DND-41 (cell line): ENCODE measurements at regions not wholly inside any gene's neighbourhood (a gene's known extent, or its start where the extent isn't known, plus 50 kb on each side); places are given as distances from the start of the nearest gene placed in this dataset.

Source experiments
- ATAC-seq: fragments of 200-7000 bp; cut with Tn5 transposase; 3 replicates; pipeline ENCODE4 v1.9.1; 2021; ENCODE audit warnings: low read depth; ENCODE audit not compliant: insufficient read depth
- DNase-seq: peaks from one replicate; pipeline ENCODE4 v3.0.0-alpha.2; 2020
- H2AFZ ChIP-seq: 2 replicates; pipeline ENCODE4 v1.6.0; 2012; ENCODE audit warnings: low read depth, low read length
- H3K27ac ChIP-seq: 2 replicates; pipeline ENCODE4 v1.5.1; 2012; ENCODE audit warnings: low read length, inconsistent platforms
- H3K27me3 ChIP-seq: fragments of 200-600 bp; sonication (generic); 2 replicates; pipeline ENCODE4 v1.6.0; 2012; ENCODE audit warnings: low read length, mild to moderate bottlenecking, inconsistent platforms; ENCODE audit not compliant: insufficient read depth, poor library complexity
- H3K36me3 ChIP-seq: 2 replicates; pipeline ENCODE4 v1.5.1; 2012; ENCODE audit warnings: low read length, inconsistent platforms; ENCODE audit not compliant: insufficient read depth
- H3K4me1 ChIP-seq: 2 replicates; pipeline ENCODE4 v1.5.1; 2012; ENCODE audit warnings: mild to moderate bottlenecking, low read length; ENCODE audit not compliant: insufficient read depth
- H3K4me2 ChIP-seq: 2 replicates; pipeline ENCODE4 v1.6.0; 2012; ENCODE audit warnings: mild to moderate bottlenecking, moderate library complexity, low read length, inconsistent platforms; ENCODE audit not compliant: insufficient read depth
- H3K4me3 ChIP-seq, 2 experiments: fragments of 200-600 bp in 1 of 2; shearing (Covaris generic) in 1 of 2; 2 replicates each; pipeline ENCODE4 v1.5.1; 2012 to 2016; ENCODE audit warnings: inconsistent platforms in 2 of 2, low read length in 2 of 2, mild to moderate bottlenecking in 2 of 2, low read depth in 1 of 2, moderate library complexity in 1 of 2
- H3K79me2 ChIP-seq: 2 replicates; pipeline ENCODE4 v1.6.0; 2012; ENCODE audit warnings: low read length, inconsistent platforms; ENCODE audit not compliant: insufficient read depth
- H3K9ac ChIP-seq: 2 replicates; pipeline ENCODE4 v1.6.0; 2012; ENCODE audit warnings: low read depth, mild to moderate bottlenecking, inconsistent platforms, low read length, moderate library complexity
- H3K9me3 ChIP-seq: 2 replicates; pipeline ENCODE4 v1.5.1; 2012; ENCODE audit warnings: low read length, moderate library complexity, mild to moderate bottlenecking, inconsistent platforms; ENCODE audit not compliant: insufficient read depth, severe bottlenecking
- H4K20me1 ChIP-seq: 2 replicates; pipeline ENCODE4 v1.6.0; 2012; ENCODE audit warnings: low read length; ENCODE audit not compliant: insufficient read depth
- EZH2 ChIP-seq: IDR thresholded peaks from 3 replicates; pipeline ENCODE4 v1.6.1; 2012; ENCODE audit warnings: borderline replicate concordance, low read depth, mild to moderate bottlenecking, moderate library complexity, low read length, inconsistent platforms; ENCODE audit not compliant: severe bottlenecking
- TF ChIP-seq, protein P1 (sequence below): IDR thresholded peaks from 2 replicates; pipeline ENCODE4 v1.5.1; 2012; ENCODE audit warnings: borderline replicate concordance, low read length, moderate library complexity, mild to moderate bottlenecking; ENCODE audit not compliant: poor library complexity, severe bottlenecking; ENCODE audit errors: extremely low read depth

DNA sequence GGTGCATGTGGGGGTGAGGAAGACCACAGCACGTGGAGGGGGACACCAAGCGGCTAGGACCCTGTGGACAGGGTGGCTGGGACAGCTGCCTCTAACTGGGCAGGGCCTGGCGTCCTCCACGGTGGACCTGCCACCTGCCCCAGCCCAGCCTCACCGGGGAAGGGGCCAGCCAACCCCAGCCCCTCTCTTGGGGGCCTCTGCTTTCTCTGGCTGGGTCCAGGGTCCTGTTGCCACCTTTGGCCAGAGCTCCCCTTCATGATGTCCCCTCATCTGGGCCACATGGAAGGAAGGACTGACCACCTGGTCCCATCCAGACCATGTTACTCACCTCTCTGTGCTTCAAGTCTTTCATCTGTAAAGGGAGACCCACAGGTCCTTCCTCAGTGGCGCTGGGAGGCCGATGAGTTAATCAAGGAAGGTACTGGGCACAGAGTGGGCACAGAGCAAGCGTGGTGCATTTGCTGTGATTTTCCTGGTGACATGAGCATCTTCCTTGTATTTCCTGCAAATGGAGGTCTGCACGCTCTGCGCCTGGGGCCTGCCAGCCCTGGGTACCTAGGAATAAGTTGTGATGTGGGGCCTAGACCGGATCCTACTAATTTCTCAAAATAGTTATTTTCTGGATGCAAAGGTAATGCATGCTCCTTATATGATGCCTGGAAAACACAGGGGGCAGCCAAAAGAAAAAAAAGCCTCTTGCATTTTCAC is 538.4 kb downstream of the TBC1D22A start:
- H3K9me3 ChIP-seq = no peaks in the 10 kb centered on the region

DNA sequence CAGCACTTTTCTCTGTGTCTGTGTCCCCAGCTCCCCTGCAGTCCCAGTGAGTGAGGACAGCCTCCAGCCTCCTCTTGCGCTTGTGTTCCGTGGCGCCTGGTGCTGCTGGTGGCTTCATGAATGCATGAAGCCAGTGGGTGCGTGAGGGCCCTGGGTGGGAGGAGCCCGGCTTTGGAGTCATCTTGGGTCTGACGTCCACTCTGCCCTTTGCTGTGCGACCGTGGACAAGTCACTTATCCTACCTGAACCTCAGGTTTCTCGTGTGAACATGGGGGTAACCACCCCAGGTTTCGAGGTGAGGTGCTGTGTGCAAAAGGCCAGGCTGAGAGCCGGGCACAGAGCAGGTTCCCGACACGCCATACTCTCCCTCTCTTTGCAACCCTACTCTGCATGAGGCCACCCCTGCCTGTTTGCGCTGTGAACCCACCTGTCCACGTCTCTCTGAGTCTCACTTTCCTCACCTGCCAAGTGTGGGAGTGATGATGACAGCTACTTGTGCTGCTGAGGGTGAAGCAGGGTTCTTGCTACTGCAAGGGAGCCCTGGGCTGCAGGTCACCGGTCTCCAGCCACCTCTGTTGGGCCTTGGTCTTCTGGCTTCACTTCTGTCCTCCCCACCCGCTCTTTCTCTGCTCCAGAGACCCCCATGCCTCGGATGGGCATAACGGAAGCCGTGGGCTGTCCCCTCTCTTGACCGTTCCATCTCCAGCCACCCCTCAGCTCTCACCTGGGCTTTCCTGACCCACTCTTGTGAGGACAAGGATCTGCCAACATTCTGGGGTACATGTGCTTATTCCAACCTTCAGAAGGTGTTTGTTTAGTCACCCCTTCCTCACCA is 537.6 kb downstream of the TBC1D22A start:
- no peaks in the 10 kb centered on the region for H3K79me2 ChIP-seq
- ATAC-seq = no peak
- H3K4me2 ChIP-seq = no peak overlapping the region
- no peak for TF ChIP-seq EZH2
- TF ChIP-seq, protein P1, sequence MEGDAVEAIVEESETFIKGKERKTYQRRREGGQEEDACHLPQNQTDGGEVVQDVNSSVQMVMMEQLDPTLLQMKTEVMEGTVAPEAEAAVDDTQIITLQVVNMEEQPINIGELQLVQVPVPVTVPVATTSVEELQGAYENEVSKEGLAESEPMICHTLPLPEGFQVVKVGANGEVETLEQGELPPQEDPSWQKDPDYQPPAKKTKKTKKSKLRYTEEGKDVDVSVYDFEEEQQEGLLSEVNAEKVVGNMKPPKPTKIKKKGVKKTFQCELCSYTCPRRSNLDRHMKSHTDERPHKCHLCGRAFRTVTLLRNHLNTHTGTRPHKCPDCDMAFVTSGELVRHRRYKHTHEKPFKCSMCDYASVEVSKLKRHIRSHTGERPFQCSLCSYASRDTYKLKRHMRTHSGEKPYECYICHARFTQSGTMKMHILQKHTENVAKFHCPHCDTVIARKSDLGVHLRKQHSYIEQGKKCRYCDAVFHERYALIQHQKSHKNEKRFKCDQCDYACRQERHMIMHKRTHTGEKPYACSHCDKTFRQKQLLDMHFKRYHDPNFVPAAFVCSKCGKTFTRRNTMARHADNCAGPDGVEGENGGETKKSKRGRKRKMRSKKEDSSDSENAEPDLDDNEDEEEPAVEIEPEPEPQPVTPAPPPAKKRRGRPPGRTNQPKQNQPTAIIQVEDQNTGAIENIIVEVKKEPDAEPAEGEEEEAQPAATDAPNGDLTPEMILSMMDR = no peak
- H3K4me3 ChIP-seq = no peak overlapping the region
- H3K9me3 ChIP-seq = no peaks in the 10 kb centered on the region
- no peak overlapping the region for H3K27ac ChIP-seq
- H3K27me3 ChIP-seq = no peaks in the 10 kb centered on the region
- no peak for DNase-seq
- H4K20me1 ChIP-seq = 0 out of 2 replicates have a peak, but pooled peaks cover 2% of the 10 kb centered on the region
- no peak overlapping the region for H3K9ac ChIP-seq
- no peak overlapping the region for H2AFZ ChIP-seq
- H3K36me3 ChIP-seq = no peaks in the 10 kb centered on the region
- no peaks in the 10 kb centered on the region for H3K4me1 ChIP-seq

More for the DNA sequence above, 538.4 kb downstream of the TBC1D22A start:
- H3K4me3 ChIP-seq = no peak overlapping the region
- no peaks in the 10 kb centered on the region for H3K27me3 ChIP-seq
- no peaks in the 10 kb centered on the region for H3K4me1 ChIP-seq
- ATAC-seq = no peak
- no peak for TF ChIP-seq EZH2
- TF ChIP-seq, protein P1 = no peak
- no peaks in the 10 kb centered on the region for H3K79me2 ChIP-seq
- no peak overlapping the region for H3K9ac ChIP-seq
- H2AFZ ChIP-seq = no peak overlapping the region
- H3K4me2 ChIP-seq = no peak overlapping the region
- no peak overlapping the region for H3K27ac ChIP-seq
- DNase-seq = no peak
- no peaks in the 10 kb centered on the region for H4K20me1 ChIP-seq
- no peaks in the 10 kb centered on the region for H3K36me3 ChIP-seq

DNA sequence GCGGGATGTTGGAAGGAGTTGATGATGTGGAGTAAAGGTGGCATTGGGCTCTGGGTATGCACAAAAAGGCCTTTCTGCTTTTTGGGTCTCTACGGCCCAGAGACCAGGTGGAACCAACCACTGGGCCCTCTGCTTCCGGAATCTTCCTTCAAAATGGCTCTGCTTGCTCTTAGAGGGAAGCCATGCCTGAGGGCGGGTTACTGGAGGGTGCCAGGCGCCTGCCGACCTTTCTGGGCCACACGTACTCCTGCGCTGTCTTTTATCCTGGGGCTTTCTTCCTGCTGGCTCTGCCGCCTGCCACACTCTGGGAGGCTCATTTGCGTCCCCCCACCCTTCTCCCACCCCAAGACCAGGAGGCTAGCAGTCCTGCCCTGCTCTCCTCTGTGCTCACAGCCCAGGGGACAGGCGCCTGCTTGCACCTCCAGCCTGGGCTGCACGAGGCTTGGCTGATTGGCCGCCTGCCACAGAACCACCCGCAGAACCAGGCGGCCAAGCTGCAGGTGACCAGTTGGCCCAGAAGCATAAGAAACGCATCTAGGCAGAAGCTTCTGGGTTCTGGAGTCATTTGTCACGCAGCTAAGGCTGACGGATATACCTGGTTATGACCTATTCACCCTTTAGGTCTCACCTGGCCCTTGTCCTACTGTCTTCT is 536.9 kb downstream of the TBC1D22A start:
- DNase-seq (no peak), ATAC-seq (no peak)
- no peaks in the 10 kb centered on the region for H3K4me1 ChIP-seq
- H3K4me2 ChIP-seq = no peak overlapping the region
- no peaks in the 10 kb centered on the region for H3K9me3 ChIP-seq
- no peak overlapping the region for H2AFZ ChIP-seq
- TF ChIP-seq EZH2 = no peak
- TF ChIP-seq, protein P1 = no peak
- H3K9ac ChIP-seq = no peak overlapping the region
- no peaks in the 10 kb centered on the region for H3K36me3 ChIP-seq
- H3K27me3 ChIP-seq = no peaks in the 10 kb centered on the region
- no peak overlapping the region for H3K4me3 ChIP-seq
- H3K79me2 ChIP-seq = no peaks in the 10 kb centered on the region
- peaks cover 5% of the 10 kb centered on the region; the same call in 1 of the 2 replicates for H4K20me1 ChIP-seq
- no peak overlapping the region for H3K27ac ChIP-seq
